ENCODE measurements at regions not wholly inside any gene's neighbourhood (a gene's known extent, or its start where the extent isn't known, plus 50 kb on each side); places are given as distances from the start of the nearest gene placed in this dataset.

DNA sequence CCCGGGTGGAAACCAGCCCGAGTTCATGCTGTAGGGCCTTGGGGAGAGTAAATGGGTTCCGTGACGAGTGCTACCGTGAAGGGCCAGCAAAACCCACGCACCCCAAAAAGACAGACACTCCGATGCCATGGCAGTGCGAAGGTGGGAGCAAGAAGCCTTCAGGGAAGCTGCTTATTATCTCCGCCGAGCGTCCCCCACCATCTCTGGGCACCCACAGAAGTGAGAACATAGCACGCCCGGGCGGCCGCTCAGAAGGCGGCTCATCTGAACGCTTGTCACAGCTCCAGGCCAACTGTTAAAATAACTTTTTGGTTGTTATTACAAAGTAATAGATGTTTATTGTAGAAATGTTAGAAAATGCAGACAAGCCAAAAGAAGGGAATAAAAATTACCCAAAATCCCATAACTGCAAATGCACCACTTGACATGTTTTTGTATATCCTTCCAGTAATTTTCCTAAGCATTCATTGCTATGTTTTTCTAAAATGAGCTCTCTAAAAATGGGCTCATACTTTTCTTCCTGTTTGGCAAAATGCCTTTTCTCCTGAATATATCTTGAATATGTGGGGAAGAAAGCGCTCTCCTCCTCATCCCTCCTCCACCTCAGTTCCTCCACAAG lies 234.9 kb downstream of the NPHP4 start:
- Histone ChIP-seq H3K4me1 (replicated peaks) (no peaks in the 10 kb centered on the region), H3K36me3 (no peaks in the 10 kb centered on the region), H3K4me3 (no peak overlapping the region), H3K9me3 (no peaks in the 10 kb centered on the region), H3K27ac (no peak overlapping the region), H3K27me3 (replicated peaks; ENCODE audit: insufficient read depth) (peaks cover 2% of the 10 kb centered on the region)
- no peak for DNase-seq (ENCODE audit: low spot score)
- TF ChIP-seq POLR2A (IDR thresholded peaks at IDR 0.05) (no peak), CTCF (IDR thresholded peaks at IDR 0.05) (no peak), POLR2AphosphoS5 (IDR thresholded peaks at IDR 0.05) (no peak)
- intact Hi-C loops (cut with DNase I): no loop called here
- WGBS: 82% methylated on average over 18 of the region's 18 CpGs

DNA sequence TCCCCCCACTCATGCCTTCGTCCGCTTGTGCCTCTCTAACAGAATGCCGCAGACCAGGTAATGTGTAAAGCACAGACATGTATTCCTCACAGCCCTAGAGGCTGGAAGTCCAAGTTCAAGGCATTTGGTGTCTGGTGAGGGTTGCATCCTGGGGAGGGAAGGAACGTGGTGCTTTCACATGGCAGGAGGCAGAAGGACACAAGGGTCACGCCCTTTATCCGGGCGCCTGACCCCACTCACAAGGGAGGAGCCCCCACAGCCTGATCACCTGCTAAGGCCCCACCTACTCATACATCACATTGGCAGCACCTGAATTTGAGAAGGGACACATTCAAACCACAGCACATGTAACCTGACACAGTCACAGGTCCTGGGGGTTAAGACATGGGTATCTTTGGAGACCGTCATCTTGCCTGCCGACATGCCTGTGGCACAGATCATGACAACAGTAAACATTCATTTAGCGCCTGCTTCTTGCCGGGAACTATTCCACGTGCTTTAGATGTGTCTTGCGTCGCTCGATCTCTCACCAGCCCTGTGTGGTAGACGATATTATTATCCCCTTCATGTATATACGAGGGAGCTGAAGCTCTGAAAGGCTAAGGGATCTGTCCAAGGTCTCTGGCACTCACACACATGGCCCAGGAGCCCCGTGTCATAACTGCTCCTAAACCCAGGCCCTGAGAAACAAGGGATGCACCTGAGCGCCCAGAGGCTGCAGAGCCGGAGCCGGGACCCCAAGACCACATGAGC lies 235.6 kb downstream of the NPHP4 start:
- Histone ChIP-seq H3K27me3 (replicated peaks; ENCODE audit: insufficient read depth) (peaks cover 2% of the 10 kb centered on the region), H3K27ac (no peak overlapping the region), H3K4me3 (no peak overlapping the region), H3K4me1 (replicated peaks) (no peaks in the 10 kb centered on the region), H3K36me3 (no peaks in the 10 kb centered on the region), H3K9me3 (no peaks in the 10 kb centered on the region)
- DNase-seq (ENCODE audit: low spot score): no peak
- TF ChIP-seq CTCF (IDR thresholded peaks at IDR 0.05) (no peak), POLR2A (IDR thresholded peaks at IDR 0.05) (no peak), POLR2AphosphoS5 (IDR thresholded peaks at IDR 0.05) (no peak)
- WGBS: 73% methylated on average over 21 of the region's 21 CpGs
- intact Hi-C loops (cut with DNase I): no loop called here

DNA sequence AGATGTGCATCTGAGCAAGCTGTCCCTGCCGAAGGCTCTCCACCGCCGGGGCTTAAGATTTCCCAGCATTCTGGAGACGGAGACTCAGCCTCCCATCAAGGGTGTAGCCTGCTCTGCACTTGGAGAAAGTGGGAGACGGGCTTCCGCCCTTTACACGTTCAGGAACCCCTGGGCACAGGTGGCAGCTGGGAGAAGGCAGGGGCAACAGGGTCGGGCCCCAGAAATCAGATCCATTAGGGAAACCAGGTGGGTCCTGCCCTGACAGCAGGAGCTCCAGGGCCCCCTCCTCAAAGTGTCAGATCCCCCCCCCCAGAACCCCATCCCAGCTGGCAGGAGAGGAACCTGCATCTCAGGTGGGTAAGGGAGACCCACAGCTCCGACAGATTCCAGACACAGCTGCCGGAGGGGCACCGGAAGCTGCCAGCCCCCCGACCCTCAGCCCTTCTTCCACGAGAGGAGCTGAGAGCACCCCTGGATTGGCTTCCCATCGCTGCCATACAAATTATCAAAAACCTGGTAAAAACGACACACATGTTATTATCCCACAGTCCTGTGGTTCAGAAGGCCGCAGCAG lies 236.6 kb downstream of the NPHP4 start:
- Histone ChIP-seq H3K36me3 (no peaks in the 10 kb centered on the region), H3K9me3 (no peaks in the 10 kb centered on the region), H3K27ac (no peak overlapping the region), H3K4me3 (no peak overlapping the region), H3K4me1 (replicated peaks) (no peaks in the 10 kb centered on the region), H3K27me3 (replicated peaks; ENCODE audit: insufficient read depth) (peaks cover 2% of the 10 kb centered on the region)
- intact Hi-C loops (cut with DNase I): no loop called here
- no peak for TF ChIP-seq POLR2A (IDR thresholded peaks at IDR 0.05)
- no peak for TF ChIP-seq CTCF (IDR thresholded peaks at IDR 0.05)
- no peak for TF ChIP-seq POLR2AphosphoS5 (IDR thresholded peaks at IDR 0.05)
- DNase-seq (ENCODE audit: low spot score): no peak
- WGBS: 83% methylated on average over 16 of the region's 16 CpGs

GRCh38 chr1:5754817-5755551 lies 237.2 kb downstream of the NPHP4 start:
- Histone ChIP-seq H3K4me3 (no peak overlapping the region), H3K4me1 (replicated peaks) (no peaks in the 10 kb centered on the region), H3K27ac (no peak overlapping the region), H3K9me3 (no peaks in the 10 kb centered on the region), H3K27me3 (replicated peaks; ENCODE audit: insufficient read depth) (peaks cover 2% of the 10 kb centered on the region), H3K36me3 (no peaks in the 10 kb centered on the region)
- no peak for DNase-seq (ENCODE audit: low spot score)
- 75% methylated on average over 14 of the region's 14 CpGs for WGBS
- no peak for TF ChIP-seq POLR2AphosphoS5 (IDR thresholded peaks at IDR 0.05)
- no peak for TF ChIP-seq POLR2A (IDR thresholded peaks at IDR 0.05)
- TF ChIP-seq CTCF (IDR thresholded peaks at IDR 0.05): no peak
- intact Hi-C loops (cut with DNase I): no loop called here

Measured in prostate gland (tissue), 2 donors.